ENCODE measurements at regions not wholly inside any gene's neighbourhood (a gene's known extent, or its start where the extent isn't known, plus 50 kb on each side); places are given as distances from the start of the nearest gene placed in this dataset.
A peak's percentile ranks its signal among the peaks of the same experiment; 100 is the strongest.

- Mint-ChIP-seq H3K4me3 (no peak overlapping the region), H3K27ac (no peak overlapping the region), H3K9me3 (no peaks in the 10 kb centered on the region), H3K4me1 (no peaks in the 10 kb centered on the region), H3K36me3 (no peaks in the 10 kb centered on the region), H3K27me3 (peaks cover 5% of the 10 kb centered on the region)
- no peak for DNase-seq
These were observed 264.7 kb downstream of the DLL1 start for GRCh38 chr6:170025935-170026750.

DNA sequence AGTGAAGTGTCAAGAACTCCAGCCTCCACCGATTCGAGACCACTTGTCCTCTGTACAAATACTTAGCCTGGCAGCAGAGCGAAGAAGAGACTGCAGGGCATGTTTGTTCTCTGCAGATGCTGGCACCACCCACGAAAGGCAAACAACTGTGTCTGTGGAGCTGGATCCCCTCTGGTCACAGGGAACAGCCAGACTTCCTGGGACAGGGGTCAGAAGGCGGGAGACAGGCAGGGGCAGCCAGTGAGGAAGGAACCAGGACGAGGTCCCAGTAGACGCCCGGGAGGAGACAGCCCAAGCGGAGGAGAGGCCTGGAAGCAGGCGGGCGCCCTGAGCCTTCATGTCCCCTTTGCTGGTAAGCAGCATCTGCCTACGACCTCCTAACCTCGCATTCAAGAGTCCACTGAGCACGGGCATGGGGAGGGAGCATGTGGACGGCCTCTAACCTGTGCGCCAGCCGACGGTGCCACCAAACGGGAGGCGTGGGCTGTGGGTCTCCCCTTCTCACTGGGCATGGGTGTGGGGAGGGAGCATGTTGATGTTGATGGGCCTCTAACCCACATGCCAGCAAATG, 265.5 kb downstream of the DLL1 start:
- Mint-ChIP-seq H3K4me1 (no peaks in the 10 kb centered on the region), H3K36me3 (no peaks in the 10 kb centered on the region), H3K27ac (no peak overlapping the region), H3K27me3 (peaks cover 5% of the 10 kb centered on the region), H3K4me3 (no peak overlapping the region), H3K9me3 (no peaks in the 10 kb centered on the region)
- no peak for DNase-seq

DNA sequence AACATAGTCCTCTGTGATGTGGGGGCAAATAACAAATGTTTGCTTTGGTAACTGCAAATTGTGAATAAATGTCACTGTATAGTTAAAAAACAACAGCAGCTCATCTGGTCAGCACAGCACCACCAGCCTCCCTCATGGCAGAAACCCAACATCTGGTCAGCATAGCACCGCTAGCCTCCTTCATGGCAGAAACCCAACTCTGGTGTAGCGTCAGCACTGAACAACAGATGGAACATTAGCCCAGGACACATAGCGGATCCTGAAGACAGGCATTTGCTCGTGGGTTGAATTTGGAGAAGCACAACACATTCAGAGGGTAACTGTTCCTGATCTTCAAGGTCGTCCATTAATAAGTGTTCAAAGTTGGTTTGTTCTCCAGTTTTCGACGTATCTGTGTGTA, 265.9 kb downstream of the DLL1 start:
- Mint-ChIP-seq H3K27ac (no peak overlapping the region), H3K36me3 (no peaks in the 10 kb centered on the region), H3K4me3 (no peak overlapping the region), H3K4me1 (no peaks in the 10 kb centered on the region), H3K9me3 (no peaks in the 10 kb centered on the region), H3K27me3 (peaks cover 5% of the 10 kb centered on the region)
- no peak for DNase-seq

- H3K9me3 Mint-ChIP-seq: no peaks in the 10 kb centered on the region
- peak overlapping the region; percentile 31 for H3K27ac Mint-ChIP-seq
- peaks cover 5% of the 10 kb centered on the region for H3K27me3 Mint-ChIP-seq
- H3K4me3 Mint-ChIP-seq: peak overlapping the region; percentile 32
- no peaks in the 10 kb centered on the region for H3K4me1 Mint-ChIP-seq
- H3K36me3 Mint-ChIP-seq: no peaks in the 10 kb centered on the region
- DNase-seq: peak; percentile 18
These were observed 267.0 kb downstream of the DLL1 start for GRCh38 chr6:170023620-170024521.

DNA sequence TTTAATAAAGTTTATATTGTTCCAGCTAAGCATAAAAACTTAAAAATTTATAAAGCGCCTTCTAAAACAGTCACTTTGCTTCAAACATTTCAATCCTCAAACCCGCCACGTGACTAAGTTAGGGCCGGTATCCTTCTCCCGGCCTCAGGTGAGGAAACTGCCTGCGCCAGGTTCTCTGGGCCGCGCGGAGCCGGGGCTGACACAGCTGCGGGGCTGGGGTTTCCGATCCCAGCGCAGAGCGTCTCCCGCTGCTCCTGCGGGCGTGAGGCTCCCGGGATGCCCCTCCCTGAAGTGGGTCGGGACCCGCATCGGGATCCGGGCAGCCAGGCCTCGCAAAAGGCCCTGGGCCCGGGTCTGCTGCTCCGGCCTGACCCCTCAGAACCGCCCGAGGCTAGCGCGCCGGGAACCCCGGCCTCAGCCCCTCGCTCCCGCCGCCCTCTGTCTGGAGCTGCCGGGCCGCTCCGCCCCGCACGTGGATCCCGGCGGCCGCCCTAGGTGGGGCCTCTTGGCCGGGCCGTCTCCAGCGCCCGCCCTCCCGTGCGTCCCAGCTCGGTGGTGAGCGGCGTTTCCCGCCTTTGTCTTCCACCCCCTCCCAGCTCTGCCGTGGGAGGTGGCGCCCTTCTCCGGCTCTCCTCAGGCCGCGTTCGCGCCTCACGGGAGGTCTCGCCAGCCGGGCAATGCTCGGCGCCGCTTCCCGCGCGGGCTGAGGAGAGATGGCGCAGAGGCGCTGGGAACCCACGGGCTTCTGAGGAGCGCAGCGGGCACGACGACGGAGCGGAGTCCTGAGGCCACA, 267.9 kb downstream of the DLL1 start:
- Mint-ChIP-seq H3K36me3 (no peaks in the 10 kb centered on the region), H3K4me3 (peak overlapping the region; percentile 32), H3K4me1 (no peaks in the 10 kb centered on the region), H3K27ac (peak overlapping the region; percentile 31), H3K9me3 (no peaks in the 10 kb centered on the region), H3K27me3 (peaks cover 5% of the 10 kb centered on the region)
- DNase-seq: peak; percentile 24

DNA sequence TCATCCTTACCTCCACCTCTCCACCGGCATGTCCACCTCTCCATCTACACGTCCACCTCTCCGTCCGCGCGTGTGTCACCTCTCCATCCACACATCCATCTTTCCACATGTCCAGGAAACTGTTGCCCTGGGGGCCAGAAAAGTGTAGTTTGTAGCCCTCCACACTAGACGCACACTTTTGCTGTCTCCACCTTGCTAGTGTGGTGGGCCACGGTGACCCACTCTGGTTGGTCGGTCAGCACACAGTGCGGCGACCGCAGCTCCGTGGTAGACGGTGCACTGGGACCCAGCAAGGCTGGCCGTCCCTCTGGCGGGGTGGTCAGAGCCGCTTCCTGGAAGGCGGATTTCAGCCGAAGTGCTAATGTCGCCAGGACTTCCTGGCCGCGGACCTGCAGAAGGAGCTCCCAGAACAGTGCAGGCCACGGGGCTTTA, 268.6 kb downstream of the DLL1 start:
- Mint-ChIP-seq H3K27me3 (peaks cover 7% of the 10 kb centered on the region), H3K9me3 (no peaks in the 10 kb centered on the region), H3K4me3 (peak overlapping the region; percentile 47), H3K36me3 (no peaks in the 10 kb centered on the region), H3K27ac (no peak overlapping the region), H3K4me1 (no peaks in the 10 kb centered on the region)
- no peak for DNase-seq

DNA sequence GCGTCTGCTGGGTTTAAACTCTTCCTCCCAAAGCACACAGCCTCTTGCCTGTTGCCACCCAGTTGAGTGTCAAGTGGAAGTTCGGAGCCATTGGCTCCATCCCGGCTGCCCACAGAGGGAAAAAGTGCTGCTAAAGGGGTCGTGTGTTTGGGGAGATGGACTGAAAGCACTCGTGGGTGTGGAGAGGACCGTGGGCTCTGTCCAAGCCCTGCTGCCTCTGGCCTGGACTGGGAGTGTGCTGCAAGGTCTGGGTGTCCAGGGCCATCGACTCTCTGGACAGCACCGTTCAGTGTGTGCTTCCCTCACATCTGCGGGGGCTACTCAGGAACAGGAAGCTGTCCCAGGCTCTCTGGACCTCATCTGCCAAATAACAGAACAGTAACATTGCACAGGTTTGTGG, 269.3 kb downstream of the DLL1 start:
- H3K4me3 Mint-ChIP-seq: peak overlapping the region; percentile 51
- peaks cover 8% of the 10 kb centered on the region for H3K27me3 Mint-ChIP-seq
- DNase-seq: no peak
- H3K4me1 Mint-ChIP-seq: no peaks in the 10 kb centered on the region
- no peaks in the 10 kb centered on the region for H3K9me3 Mint-ChIP-seq
- no peaks in the 10 kb centered on the region for H3K36me3 Mint-ChIP-seq
- H3K27ac Mint-ChIP-seq: no peak overlapping the region

DNA sequence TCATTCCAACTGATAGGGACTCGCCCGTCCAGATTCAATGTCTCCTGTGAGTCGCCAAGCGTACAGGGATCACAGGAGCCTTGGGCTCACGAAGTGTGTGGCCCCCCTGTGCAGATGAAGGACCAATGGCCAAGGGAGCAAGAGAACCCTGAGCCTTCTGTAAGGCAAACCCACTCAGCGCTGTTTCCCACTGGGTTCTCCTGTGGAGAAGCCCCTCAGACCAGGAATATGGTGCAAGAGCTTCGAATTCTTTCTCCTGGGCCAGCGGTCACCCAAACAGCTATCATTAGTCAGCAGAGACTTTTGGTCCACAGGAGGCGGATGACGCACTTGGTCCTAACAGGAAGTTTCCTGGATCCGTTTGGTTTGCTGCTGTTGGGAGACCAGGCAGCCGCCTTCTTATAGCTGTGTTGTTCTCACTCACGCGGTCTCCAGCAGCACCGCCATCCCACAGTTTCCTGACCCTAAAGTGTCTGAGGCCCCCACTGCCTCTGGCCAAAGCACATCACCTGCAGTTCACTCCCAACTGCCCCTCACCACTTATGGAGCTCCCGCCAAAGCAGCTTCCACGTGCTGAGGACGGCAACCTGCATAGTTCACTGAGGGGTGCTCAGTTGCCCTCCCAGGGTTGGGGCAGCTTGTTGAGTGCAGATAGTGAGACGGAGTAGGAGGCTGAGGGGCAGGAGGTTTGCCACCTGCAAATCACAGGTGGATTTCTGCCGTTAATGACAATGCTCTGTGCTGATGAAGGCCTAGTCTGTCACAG, 268.6 kb downstream of the ERMARD start:
- Mint-ChIP-seq H3K36me3 (no peaks in the 10 kb centered on the region), H3K4me1 (no peaks in the 10 kb centered on the region), H3K27ac (no peak overlapping the region), H3K4me3 (no peak overlapping the region), H3K9me3 (no peaks in the 10 kb centered on the region), H3K27me3 (peaks cover 14% of the 10 kb centered on the region)
- no peak for DNase-seq

DNA sequence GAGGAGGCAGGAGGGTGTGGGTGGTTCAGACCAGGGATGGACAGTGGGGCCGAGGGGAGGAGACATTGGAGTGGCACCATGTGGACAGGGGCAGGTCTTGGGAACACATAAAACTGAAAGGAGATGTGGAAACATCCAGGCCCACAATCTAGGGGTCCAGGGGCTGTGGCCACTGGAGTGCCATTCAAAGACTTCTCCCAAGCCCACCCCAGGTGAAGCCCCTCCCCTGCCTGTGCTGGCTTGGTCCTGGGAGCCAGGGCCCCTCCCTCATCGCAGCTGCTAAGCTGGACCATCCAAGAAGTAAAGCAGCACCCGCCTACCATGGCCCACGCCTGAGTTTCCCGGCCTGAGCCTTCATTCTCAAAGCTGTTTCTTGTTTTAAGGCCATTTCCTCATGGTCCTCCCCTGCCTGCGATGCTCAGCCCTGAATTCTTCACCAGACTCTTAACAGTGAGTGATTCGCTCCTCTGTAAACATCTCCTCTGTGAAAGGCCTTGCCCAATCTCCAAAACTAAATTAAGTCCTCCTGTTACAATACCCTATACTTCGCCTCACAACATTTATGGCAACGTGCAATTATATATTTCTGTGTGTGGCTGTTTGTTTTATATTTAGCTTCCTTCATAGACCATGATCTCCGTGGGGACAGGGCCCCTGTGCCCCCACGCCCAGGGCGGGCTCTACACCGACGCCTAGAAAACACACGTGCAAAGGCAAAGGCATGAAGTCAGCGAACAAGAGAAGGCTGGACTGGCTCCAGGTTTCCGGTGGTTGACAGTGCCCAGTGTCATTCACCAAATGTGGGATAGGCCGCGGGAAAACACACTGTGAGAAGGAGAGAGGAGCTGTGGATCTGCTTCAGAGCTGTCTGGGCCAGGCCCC, 267.8 kb downstream of the ERMARD start:
- Mint-ChIP-seq H3K27me3 (peaks cover 18% of the 10 kb centered on the region), H3K9me3 (no peaks in the 10 kb centered on the region), H3K4me1 (no peaks in the 10 kb centered on the region), H3K4me3 (no peak overlapping the region), H3K36me3 (no peaks in the 10 kb centered on the region), H3K27ac (no peak overlapping the region)
- no peak for DNase-seq

DNA sequence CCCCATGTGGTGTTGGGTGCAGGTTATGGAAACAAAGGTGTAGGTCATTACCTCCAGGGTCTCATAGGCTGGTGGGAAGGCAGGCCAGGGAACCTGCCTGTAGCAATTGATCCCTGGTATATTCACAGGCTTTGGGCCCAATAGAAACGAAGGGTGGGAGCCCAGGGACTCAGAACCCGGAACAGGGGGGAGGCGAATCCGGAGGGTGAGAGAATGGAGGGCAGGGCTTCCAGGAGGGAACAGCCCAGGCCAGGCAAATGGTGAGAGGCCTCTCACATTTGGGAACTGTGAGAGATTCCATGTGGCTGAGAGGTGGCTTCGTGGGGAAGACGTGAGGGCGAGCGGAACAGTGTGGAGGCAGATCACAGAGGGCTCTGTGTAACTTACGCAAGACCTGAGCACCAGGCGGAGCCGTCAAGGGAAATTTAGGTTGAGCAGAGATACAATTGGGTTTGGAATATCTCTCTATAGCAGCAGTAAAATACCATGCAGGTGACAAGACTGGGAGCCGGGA, 267.1 kb downstream of the ERMARD start:
- DNase-seq: no peak
- no peaks in the 10 kb centered on the region for H3K9me3 Mint-ChIP-seq
- no peak overlapping the region for H3K4me3 Mint-ChIP-seq
- no peaks in the 10 kb centered on the region for H3K4me1 Mint-ChIP-seq
- no peaks in the 10 kb centered on the region for H3K36me3 Mint-ChIP-seq
- H3K27ac Mint-ChIP-seq: no peak overlapping the region
- H3K27me3 Mint-ChIP-seq: peaks cover 21% of the 10 kb centered on the region

- no peaks in the 10 kb centered on the region for H3K9me3 Mint-ChIP-seq
- H3K4me1 Mint-ChIP-seq: no peaks in the 10 kb centered on the region
- DNase-seq: no peak
- H3K27ac Mint-ChIP-seq: no peak overlapping the region
- H3K27me3 Mint-ChIP-seq: peaks cover 21% of the 10 kb centered on the region
- no peak overlapping the region for H3K4me3 Mint-ChIP-seq
- H3K36me3 Mint-ChIP-seq: no peaks in the 10 kb centered on the region
These were observed 266.3 kb downstream of the ERMARD start for GRCh38 chr6:170017603-170018320.

- Mint-ChIP-seq H3K4me1 (no peaks in the 10 kb centered on the region), H3K9me3 (no peaks in the 10 kb centered on the region), H3K27me3 (peaks cover 23% of the 10 kb centered on the region), H3K4me3 (no peak overlapping the region), H3K36me3 (no peaks in the 10 kb centered on the region), H3K27ac (no peak overlapping the region)
- DNase-seq: no peak
These were observed 262.4 kb downstream of the ERMARD start for GRCh38 chr6:170013815-170014214.

GRCh38 chr6:170012037-170012330, 260.6 kb downstream of the ERMARD start:
- DNase-seq: no peak
- no peak overlapping the region for H3K27ac Mint-ChIP-seq

More at GRCh38 chr6:170012037-170012330, 260.6 kb downstream of the ERMARD start:
- Mint-ChIP-seq H3K9me3 (no peaks in the 10 kb centered on the region), H3K36me3 (no peaks in the 10 kb centered on the region), H3K27me3 (peaks cover 19% of the 10 kb centered on the region), H3K4me1 (no peaks in the 10 kb centered on the region), H3K4me3 (no peak overlapping the region)
